SH-SY5Y (cell line): ENCODE measurements at regions not wholly inside any gene's neighbourhood (a gene's known extent, or its start where the extent isn't known, plus 50 kb on each side); places are given as distances from the start of the nearest gene placed in this dataset.

Experiments
- GATA2 ChIP-seq: IDR thresholded peaks from 2 replicates; pipeline ENCODE4 v1.6.1; 2011; ENCODE audit warnings: mild to moderate bottlenecking, low read depth, low read length
- GATA3 ChIP-seq: IDR thresholded peaks from 2 replicates; pipeline ENCODE4 v1.6.1; 2011; ENCODE audit warnings: low read depth, mild to moderate bottlenecking, low read length, moderate library complexity

DNA sequence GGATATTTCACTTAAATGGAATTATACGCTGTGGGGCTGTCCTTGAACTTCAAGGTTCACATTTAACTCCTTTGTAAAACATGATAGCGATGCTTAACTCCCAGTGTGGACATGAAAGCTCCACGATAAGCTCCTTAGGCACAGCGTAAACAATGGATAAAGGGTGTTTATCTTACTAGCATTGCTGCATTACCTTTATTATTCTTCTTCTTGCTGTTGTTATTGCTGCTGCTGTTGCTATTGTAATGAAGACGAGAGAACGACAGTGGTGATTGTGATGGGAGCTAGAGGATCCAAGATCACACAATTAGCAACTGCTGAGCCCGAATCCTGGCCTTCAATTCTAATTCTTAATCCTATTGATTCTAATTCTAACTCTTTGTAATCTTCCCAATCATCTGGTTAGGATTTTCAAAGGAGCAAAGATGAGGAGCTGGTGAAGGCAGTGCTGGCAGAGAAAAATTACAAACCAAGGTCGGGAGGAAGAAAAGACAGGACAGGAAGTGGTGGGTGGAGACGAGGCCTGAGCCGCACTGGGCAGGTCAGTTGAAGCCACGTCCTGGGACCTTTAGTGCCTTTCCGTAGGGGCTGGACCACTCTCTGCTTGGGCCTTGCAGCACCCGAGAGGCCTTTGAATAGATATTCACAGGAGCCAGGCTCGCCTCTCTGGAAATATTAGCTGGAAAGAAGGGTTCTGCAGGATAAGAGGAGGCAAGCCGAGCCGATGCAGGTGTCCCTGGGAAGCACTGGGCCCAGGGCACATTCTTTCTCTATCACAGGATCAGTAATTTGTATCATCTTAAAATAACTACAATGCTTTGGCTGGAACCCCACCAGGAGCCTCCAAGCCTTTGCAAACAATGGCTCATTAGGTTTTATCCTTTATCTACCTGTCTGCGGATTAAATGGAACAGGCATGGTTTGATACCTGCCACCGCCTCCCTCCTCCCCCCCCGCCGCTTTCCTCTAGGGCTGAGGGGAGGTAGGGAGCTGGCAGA lies 571.6 kb downstream of the AJAP1 start:
- TF ChIP-seq GATA3 = no peak

GRCh38 chr1:5223206-5223605 lies 568.8 kb downstream of the AJAP1 start:
- TF ChIP-seq GATA2 = no peak
- no peak for TF ChIP-seq GATA3

DNA sequence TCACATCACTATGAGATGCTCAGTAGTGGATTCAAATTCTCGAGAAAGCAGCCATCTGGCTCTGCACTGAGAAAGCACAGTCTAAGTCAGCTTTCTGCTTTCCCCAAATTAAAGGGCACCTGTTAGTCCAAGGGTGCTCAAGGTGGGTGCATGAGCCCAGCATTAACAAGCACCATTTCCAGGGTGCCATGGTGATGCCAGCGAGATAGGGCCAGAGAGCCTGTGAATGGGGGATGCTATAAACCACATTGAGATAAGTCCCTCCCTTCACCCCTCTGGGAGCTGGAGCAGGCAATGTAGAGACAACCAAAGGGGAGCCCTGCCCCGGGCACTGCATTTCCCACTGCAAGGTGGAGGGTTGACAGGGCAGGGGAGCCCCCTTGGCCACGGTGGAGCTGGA lies 568.2 kb downstream of the AJAP1 start:
- TF ChIP-seq GATA3 (no peak), GATA2 (no peak)

DNA sequence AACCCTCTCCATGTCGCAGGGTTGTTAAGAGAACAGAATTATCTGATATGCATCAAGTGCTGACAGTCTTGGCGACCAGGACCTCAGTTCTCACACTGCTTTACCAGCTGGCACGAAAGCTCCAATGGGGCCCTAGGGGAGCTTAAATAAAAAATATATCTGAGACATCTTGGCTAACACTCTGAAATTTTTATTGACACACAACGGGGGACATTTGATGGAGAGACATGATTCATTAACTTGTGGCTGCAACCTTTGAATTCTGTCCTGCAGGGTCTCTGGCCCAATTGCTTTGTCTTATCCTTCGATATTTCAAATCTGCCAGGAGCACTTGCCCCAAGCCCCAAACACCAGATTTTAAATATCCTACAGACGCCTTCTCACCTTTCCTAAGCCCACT lies 567.0 kb downstream of the AJAP1 start:
- TF ChIP-seq GATA2 = no peak
- no peak for TF ChIP-seq GATA3

DNA sequence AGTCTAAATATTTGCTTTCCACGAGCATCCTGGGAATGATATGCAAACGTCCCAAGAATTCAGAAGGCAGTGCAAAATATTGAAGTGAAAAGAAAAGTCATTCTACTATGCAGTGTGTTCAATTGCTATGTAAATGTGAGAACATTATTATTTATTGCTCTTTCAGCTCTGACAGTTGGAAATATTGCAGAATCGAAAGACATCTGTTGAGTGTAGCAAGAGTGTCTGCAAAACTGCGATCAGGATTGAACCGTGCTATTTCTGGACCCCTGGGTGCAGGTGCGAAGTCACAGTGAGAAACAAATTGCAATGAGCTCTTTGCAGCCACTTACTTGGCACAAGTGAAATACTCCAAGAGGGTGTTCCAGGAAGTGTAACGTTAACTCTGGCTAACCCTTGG lies 566.4 kb downstream of the AJAP1 start:
- TF ChIP-seq GATA3 (no peak), GATA2 (no peak)

DNA sequence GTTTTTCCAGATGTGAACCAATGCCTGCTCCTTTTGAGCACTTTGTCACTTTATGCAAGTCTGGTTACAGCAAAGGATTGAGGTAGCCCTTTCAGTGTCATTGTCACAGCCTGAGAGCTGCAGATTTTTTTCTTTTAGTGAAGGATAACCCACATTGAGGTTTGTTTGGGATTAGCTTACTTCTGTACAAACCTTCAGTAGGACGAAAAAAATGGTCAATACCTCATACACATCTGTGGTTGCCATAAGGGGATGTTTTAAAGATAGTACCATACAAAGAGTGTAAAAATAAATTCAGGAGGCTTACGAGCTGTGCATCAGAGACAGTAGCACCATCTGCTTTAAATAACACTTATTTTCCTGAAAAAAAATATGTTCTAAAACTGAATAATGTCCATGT lies 566.0 kb downstream of the AJAP1 start:
- TF ChIP-seq GATA2 (no peak), GATA3 (no peak)

GRCh38 chr1:5200006-5200405 lies 545.6 kb downstream of the AJAP1 start:
- TF ChIP-seq GATA2 (no peak), GATA3 (no peak)

GRCh38 chr1:5198328-5198727 lies 543.9 kb downstream of the AJAP1 start:
- TF ChIP-seq GATA3 = no peak
- TF ChIP-seq GATA2 = no peak

DNA sequence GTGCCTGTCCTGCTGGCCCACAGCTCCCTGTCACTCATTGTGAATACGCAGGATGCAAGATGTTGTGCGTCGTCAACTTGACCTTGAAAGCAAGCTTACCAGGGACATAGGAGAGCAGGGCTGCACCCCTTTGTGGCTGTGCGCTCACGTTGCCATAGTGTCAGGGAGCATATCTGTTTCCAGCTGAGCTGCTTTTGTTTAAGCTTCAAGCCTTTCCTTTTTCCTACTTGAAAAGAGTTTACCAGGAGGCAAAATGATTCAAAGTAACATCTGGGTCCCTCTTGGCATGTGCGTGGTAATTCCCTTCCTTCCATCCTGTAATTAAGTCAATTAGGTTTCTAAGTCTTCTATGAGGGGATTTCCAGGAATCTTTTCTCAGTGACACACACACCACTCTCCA lies 537.1 kb downstream of the AJAP1 start:
- TF ChIP-seq GATA2 (no peak), GATA3 (no peak)

GRCh38 chr1:5189384-5189783 lies 535.0 kb downstream of the AJAP1 start:
- peak; percentile 59; the same call in 1 of the 2 replicates for TF ChIP-seq GATA3
- peak; percentile 71 for TF ChIP-seq GATA2

DNA sequence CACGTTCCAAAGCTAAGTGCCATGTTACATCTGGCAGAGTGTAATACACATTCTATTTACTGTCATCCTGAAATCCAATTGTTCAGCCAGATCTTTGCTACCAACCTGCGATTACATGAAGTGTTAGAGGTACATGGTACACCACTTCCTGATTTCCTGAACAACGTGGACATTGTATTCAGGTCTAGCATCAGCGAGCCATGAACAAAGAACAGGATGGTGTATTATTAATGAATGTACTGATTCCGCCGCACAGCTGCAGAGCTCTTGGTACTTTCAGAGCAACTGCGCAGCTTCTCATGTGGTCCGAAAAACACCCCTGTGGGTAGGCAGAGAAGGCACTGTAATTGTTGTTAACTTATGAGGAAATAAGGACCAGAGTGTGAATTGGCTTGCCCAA lies 511.4 kb downstream of the AJAP1 start:
- TF ChIP-seq GATA3 (no peak), GATA2 (no peak)

DNA sequence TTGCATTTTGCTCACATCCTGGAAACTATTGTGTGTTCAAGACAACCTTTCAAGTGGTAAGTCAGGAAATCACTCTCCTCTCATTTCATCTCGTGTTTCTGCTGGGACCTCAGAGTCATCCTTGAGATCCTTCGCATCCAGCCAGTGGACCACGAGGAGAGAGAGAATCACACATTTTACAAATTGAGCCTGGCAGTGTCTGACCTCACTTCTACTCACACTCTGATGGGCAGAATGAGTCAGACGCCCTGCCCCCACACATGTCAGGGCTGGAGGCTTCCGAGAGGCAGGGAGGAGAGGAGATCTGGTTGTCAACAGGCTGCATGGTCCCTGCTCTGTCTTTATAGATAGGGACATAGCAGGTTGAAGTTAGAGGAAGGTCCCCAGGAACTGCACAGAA lies 509.7 kb downstream of the AJAP1 start:
- TF ChIP-seq GATA3 (no peak), GATA2 (no peak)

GRCh38 chr1:5161372-5161771 lies 507.0 kb downstream of the AJAP1 start:
- TF ChIP-seq GATA2 (no peak), GATA3 (no peak)

GRCh38 chr1:5157175-5157574 lies 502.8 kb downstream of the AJAP1 start:
- TF ChIP-seq GATA2 = no peak
- no peak for TF ChIP-seq GATA3

GRCh38 chr1:5156416-5157120 lies 502.2 kb downstream of the AJAP1 start:
- TF ChIP-seq GATA3 (peak; percentile 56), GATA2 (peak; percentile 67)
